ENCODE measurements at regions not wholly inside any gene's neighbourhood (a gene's known extent, or its start where the extent isn't known, plus 50 kb on each side); places are given as distances from the start of the nearest gene placed in this dataset.

- Histone ChIP-seq H3K4me3 (no peak overlapping the region), H3K36me3 (no peaks in the 10 kb centered on the region), H3K27ac (no peak overlapping the region), H3K27me3 (no peaks in the 10 kb centered on the region), H3K4me1 (no peaks in the 10 kb centered on the region), H3K9me3 (no peaks in the 10 kb centered on the region)
- DNase-seq (ENCODE audit: low spot score in 2 of 2): no peak
- TF ChIP-seq CTCF (IDR thresholded peaks at IDR 0.05): no peak
- intact Hi-C loops (cut with DNase I): no loop called here
Measured at GRCh38 chr4:45100956-45101818, 374.8 kb upstream of the GNPDA2 start.

- Histone ChIP-seq H3K9me3 (no peaks in the 10 kb centered on the region), H3K4me1 (no peaks in the 10 kb centered on the region), H3K36me3 (no peaks in the 10 kb centered on the region), H3K4me3 (no peak overlapping the region), H3K27me3 (no peaks in the 10 kb centered on the region), H3K27ac (no peak overlapping the region)
- no peak for DNase-seq (ENCODE audit: low spot score in 2 of 2)
- intact Hi-C loops (cut with DNase I): no loop called here
- no peak for TF ChIP-seq CTCF (IDR thresholded peaks at IDR 0.05)
Measured at GRCh38 chr4:45099471-45099870, 373.1 kb upstream of the GNPDA2 start.

GRCh38 chr4:45094684-45095083, 368.3 kb upstream of the GNPDA2 start:
- intact Hi-C loops (cut with DNase I): no loop called here
- Histone ChIP-seq H3K4me1 (no peaks in the 10 kb centered on the region), H3K27me3 (no peaks in the 10 kb centered on the region), H3K9me3 (no peaks in the 10 kb centered on the region), H3K36me3 (no peaks in the 10 kb centered on the region), H3K4me3 (no peak overlapping the region), H3K27ac (no peak overlapping the region)
- no peak for TF ChIP-seq CTCF (IDR thresholded peaks at IDR 0.05)
- DNase-seq (ENCODE audit: low spot score in 2 of 2): no peak

- no peak for TF ChIP-seq CTCF (IDR thresholded peaks at IDR 0.05)
- no peaks in the 10 kb centered on the region for H3K9me3 ChIP-seq
- intact Hi-C loops (cut with DNase I): no loop called here
- H3K27me3 ChIP-seq: no peaks in the 10 kb centered on the region
- H3K27ac ChIP-seq: no peak overlapping the region
- no peak for DNase-seq (ENCODE audit: low spot score in 2 of 2)
- no peaks in the 10 kb centered on the region for H3K4me1 ChIP-seq
- no peak overlapping the region for H3K4me3 ChIP-seq
- no peaks in the 10 kb centered on the region for H3K36me3 ChIP-seq
Measured at GRCh38 chr4:45082101-45082500, 355.7 kb upstream of the GNPDA2 start.

GRCh38 chr4:45079616-45080015, 353.3 kb upstream of the GNPDA2 start:
- intact Hi-C loops (cut with DNase I): no loop called here
- TF ChIP-seq CTCF (IDR thresholded peaks at IDR 0.05): no peak
- H3K9me3 ChIP-seq: no peaks in the 10 kb centered on the region
- no peak for DNase-seq (ENCODE audit: low spot score in 2 of 2)
- no peaks in the 10 kb centered on the region for H3K36me3 ChIP-seq
- H3K27me3 ChIP-seq: no peaks in the 10 kb centered on the region
- no peak overlapping the region for H3K4me3 ChIP-seq
- no peak overlapping the region for H3K27ac ChIP-seq
- H3K4me1 ChIP-seq: no peaks in the 10 kb centered on the region

All from ascending aorta (tissue), 2 donors.